ENCODE measurements at regions not wholly inside any gene's neighbourhood (a gene's known extent, or its start where the extent isn't known, plus 50 kb on each side); places are given as distances from the start of the nearest gene placed in this dataset.
"Not testable (repeated sequence)": the region's sequence is repeated elsewhere in the genome, so short reads cannot be mapped to it uniquely, and the experiment has no call there.

- no peak for DNase-seq
- Histone ChIP-seq H3K4me3 (no peak overlapping the region), H3K4me1 (no peaks in the 10 kb centered on the region), H3K36me3 (no peaks in the 10 kb centered on the region), H3K27ac (no peak overlapping the region), H3K27me3 (no peaks in the 10 kb centered on the region), H3K9me3 (no peaks in the 10 kb centered on the region)
- ATAC-seq, result no peak
- TF ChIP-seq, protein P1, sequence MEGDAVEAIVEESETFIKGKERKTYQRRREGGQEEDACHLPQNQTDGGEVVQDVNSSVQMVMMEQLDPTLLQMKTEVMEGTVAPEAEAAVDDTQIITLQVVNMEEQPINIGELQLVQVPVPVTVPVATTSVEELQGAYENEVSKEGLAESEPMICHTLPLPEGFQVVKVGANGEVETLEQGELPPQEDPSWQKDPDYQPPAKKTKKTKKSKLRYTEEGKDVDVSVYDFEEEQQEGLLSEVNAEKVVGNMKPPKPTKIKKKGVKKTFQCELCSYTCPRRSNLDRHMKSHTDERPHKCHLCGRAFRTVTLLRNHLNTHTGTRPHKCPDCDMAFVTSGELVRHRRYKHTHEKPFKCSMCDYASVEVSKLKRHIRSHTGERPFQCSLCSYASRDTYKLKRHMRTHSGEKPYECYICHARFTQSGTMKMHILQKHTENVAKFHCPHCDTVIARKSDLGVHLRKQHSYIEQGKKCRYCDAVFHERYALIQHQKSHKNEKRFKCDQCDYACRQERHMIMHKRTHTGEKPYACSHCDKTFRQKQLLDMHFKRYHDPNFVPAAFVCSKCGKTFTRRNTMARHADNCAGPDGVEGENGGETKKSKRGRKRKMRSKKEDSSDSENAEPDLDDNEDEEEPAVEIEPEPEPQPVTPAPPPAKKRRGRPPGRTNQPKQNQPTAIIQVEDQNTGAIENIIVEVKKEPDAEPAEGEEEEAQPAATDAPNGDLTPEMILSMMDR (IDR thresholded peaks at IDR 0.05), result no peak
- intact Hi-C loops (cut with DNase I), result no loop called here
These were observed 218.1 kb upstream of the MCHR2 start for GRCh38 chr6:100212131-100212530.

GRCh38 chr6:100210137-100211117 is 216.4 kb upstream of the MCHR2 start:
- no peaks in the 10 kb centered on the region for H3K27me3 ChIP-seq
- no peak overlapping the region for H3K27ac ChIP-seq
- H3K4me1 ChIP-seq, result no peaks in the 10 kb centered on the region
- ATAC-seq, result no peak
- H3K36me3 ChIP-seq, result no peaks in the 10 kb centered on the region
- no peaks in the 10 kb centered on the region for H3K9me3 ChIP-seq
- H3K4me3 ChIP-seq, result no peak overlapping the region
- intact Hi-C loops (cut with DNase I), result no loop called here
- DNase-seq, result no peak
- TF ChIP-seq, protein P1 (IDR thresholded peaks at IDR 0.05), result no peak

GRCh38 chr6:100209323-100210136 is 215.5 kb upstream of the MCHR2 start:
- Histone ChIP-seq H3K27ac (no peak overlapping the region), H3K4me3 (no peak overlapping the region), H3K36me3 (no peaks in the 10 kb centered on the region), H3K4me1 (no peaks in the 10 kb centered on the region), H3K9me3 (no peaks in the 10 kb centered on the region), H3K27me3 (no peaks in the 10 kb centered on the region)
- TF ChIP-seq, protein P1 (IDR thresholded peaks at IDR 0.05), result no peak
- ATAC-seq, result no peak
- no peak for DNase-seq
- intact Hi-C loops (cut with DNase I), result no loop called here

DNA sequence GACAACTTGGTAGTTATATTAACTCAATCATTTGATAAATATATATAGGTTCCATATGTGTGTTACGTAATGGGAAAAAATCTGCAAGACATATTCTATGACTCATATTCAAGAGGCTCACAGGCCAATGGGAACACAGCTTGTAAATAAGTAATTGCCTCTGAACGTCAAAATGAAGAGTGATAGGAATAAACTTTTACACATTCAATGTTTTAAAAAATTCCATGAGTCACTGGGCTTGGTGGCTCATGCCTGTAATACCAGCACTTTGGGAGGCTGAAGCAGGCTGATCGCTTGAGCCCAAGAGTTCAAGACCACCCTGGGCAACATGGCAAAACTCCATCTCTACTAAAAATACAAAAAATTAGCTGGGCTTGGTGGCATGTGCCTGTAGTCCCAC is 209.4 kb upstream of the MCHR2 start:
- H3K27me3 ChIP-seq, result no peaks in the 10 kb centered on the region
- no peak overlapping the region for H3K27ac ChIP-seq
- no peaks in the 10 kb centered on the region for H3K4me1 ChIP-seq
- H3K9me3 ChIP-seq, result no peaks in the 10 kb centered on the region
- DNase-seq (no peak), ATAC-seq (no peak)
- intact Hi-C loops (cut with DNase I), result no loop called here
- no peaks in the 10 kb centered on the region for H3K36me3 ChIP-seq
- TF ChIP-seq, protein P1 (IDR thresholded peaks at IDR 0.05), result no peak
- no peak overlapping the region for H3K4me3 ChIP-seq

GRCh38 chr6:100202417-100203194 is 208.6 kb upstream of the MCHR2 start:
- intact Hi-C loops (cut with DNase I), result no loop called here

DNA sequence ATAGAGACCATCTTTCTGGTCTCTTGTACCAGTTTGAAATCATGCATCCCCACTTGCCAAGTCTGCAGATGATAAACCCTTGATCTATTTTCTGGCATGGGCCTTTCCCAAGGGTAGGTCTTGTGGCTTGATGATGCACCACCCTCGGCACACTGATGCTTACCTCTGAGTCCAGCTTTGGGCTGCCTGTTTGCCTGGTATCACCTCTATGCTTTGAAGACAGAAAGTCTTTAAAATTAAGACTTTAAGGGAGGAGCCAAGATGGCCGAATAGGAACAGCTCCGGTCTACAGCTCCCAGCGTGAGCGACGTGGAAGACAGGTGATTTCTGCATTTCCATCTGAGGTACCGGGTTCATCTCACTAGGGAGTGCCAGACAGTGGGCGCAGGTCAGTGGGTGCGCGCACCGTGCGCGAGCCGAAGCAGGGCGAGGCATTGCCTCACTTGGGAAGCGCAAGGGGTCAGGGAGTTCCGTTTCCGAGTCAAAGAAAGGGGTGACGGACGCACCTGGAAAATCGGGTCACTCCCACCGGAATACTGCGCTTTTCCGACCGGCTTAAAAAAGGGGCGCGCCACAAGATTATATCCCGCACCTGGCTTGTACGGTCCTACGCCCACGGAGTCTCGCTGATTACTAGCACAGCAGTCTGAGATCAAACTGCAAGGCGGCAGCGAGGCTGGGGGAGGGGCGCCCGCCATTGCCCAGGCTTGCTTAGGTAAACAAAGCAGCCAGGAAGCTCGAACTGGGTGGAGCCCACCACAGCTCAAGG is 202.4 kb upstream of the MCHR2 start:
- H3K4me3 ChIP-seq; H3K4me1 ChIP-seq; H3K9me3 ChIP-seq; H3K27ac ChIP-seq; intact Hi-C loops (cut with DNase I); H3K36me3 ChIP-seq; H3K27me3 ChIP-seq; ATAC-seq; DNase-seq: not testable (repeated sequence)

More at GRCh38 chr6:100202417-100203194, 208.6 kb upstream of the MCHR2 start:
- H3K27me3 ChIP-seq, result no peaks in the 10 kb centered on the region
- no peak for ATAC-seq
- no peaks in the 10 kb centered on the region for H3K36me3 ChIP-seq
- H3K9me3 ChIP-seq, result no peaks in the 10 kb centered on the region
- H3K4me1 ChIP-seq, result no peaks in the 10 kb centered on the region
- no peak overlapping the region for H3K27ac ChIP-seq
- no peak overlapping the region for H3K4me3 ChIP-seq
- DNase-seq, result no peak
- TF ChIP-seq, protein P1 (IDR thresholded peaks at IDR 0.05), result no peak

DNA sequence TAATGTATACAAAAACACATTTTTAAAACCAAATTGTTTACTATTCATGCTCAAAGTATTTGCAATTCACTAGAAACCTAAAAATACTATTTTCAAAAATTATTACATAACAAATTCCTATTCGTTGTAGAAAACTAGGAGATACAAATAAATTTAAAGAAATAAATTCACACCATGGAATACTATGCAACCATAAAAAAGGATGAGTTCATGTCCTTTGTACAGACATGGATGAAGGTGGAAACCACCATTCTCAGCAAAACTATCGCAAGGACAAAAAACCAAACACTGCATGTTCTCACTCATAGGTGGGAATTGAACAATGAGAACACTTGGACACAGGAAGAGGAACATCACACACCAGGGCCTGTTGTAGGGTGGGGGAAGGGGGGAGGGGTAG is 201.2 kb upstream of the MCHR2 start:
- H3K27me3 ChIP-seq; H3K36me3 ChIP-seq; H3K9me3 ChIP-seq; H3K4me1 ChIP-seq; DNase-seq; H3K27ac ChIP-seq; ATAC-seq; H3K4me3 ChIP-seq; intact Hi-C loops (cut with DNase I): not testable (repeated sequence)
